SK-N-SH (cell line): ENCODE measurements at regions not wholly inside any gene's neighbourhood (a gene's known extent, or its start where the extent isn't known, plus 50 kb on each side); places are given as distances from the start of the nearest gene placed in this dataset.

Experiments used
- CTCF ChIA-PET: fragments of 300-600, 350-600 bp; formaldehyde crosslinking; extraction: SDS; loops from one replicate; lab custom pipeline; 2021; lab: Yijun Ruan, JAX
- POLR2A ChIA-PET: fragments of 350-600 bp; sonication (Branson Sonifier 250); formaldehyde crosslinking; extraction: SDS; loops from one replicate; lab custom pipeline; 2020; ENCODE audit warnings: antibody characterized with exemption, inconsistent platforms; lab: Yijun Ruan, JAX
- DNase-seq: peaks from one replicate; pipeline ENCODE4 v3.0.0; 2012
- H2AFZ ChIP-seq: fragments of 200-600 bp; sonication (generic); 2 replicates; pipeline ENCODE4 v1.8.1; 2016; ENCODE audit warnings: antibody characterized with exemption, mild to moderate bottlenecking, low read depth
- H3F3A ChIP-seq: fragments of 200-600 bp; sonication (generic); replicated peaks from 2 replicates; pipeline ENCODE3; 2016; ENCODE audit warnings: antibody characterized with exemption, mild to moderate bottlenecking; ENCODE audit not compliant: insufficient read depth
- H3K27ac ChIP-seq, 2 experiments: fragments of 200-500 bp in 1 of 2; fragments of 200-600 bp in 1 of 2; sonication (Bioruptor generic) in 1 of 2; sonication (generic), shearing (Covaris generic) in 1 of 2; 2 replicates each; pipeline versions ENCODE4 v1.5.1 to v1.6.1; 2014 to 2016; ENCODE audit warnings: low read depth in 2 of 2, inconsistent platforms in 1 of 2, low read length in 1 of 2, mild to moderate bottlenecking in 1 of 2, mixed read lengths in 1 of 2
- H3K27me3 ChIP-seq: fragments of 200-600 bp; sonication (generic), shearing (Covaris generic); 2 replicates; pipeline ENCODE4 v1.6.1; 2016; ENCODE audit warnings: mixed run types; ENCODE audit not compliant: insufficient read depth
- H3K36me3 ChIP-seq, 2 experiments: fragments of 200-500 bp in 1 of 2; fragments of 200-600 bp in 1 of 2; sonication (Bioruptor generic) in 1 of 2; sonication (generic) in 1 of 2; replicated peaks in 1 of 2; 2 replicates each; pipeline versions ENCODE3 to v1.5.1; 2014 to 2016; ENCODE audit warnings: low read length in 1 of 2, mild to moderate bottlenecking in 1 of 2; ENCODE audit not compliant: insufficient read depth in 2 of 2, control insufficient read depth in 1 of 2
- H3K4me1 ChIP-seq, 2 experiments: fragments of 200-500 bp in 1 of 2; fragments of 200-600 bp in 1 of 2; sonication (Bioruptor generic) in 1 of 2; sonication (generic), shearing (Covaris generic) in 1 of 2; 2 replicates each; pipeline versions ENCODE4 v1.5.1 to v1.6.1; 2014 to 2016; ENCODE audit warnings: low read depth in 1 of 2, low read length in 1 of 2, mixed run types in 1 of 2; ENCODE audit not compliant: insufficient read depth in 2 of 2, control insufficient read depth in 1 of 2
- H3K4me2 ChIP-seq: fragments of 200-600 bp; sonication (generic), shearing (Covaris generic); 2 replicates; pipeline ENCODE4 v1.6.1; 2017; ENCODE audit warnings: mixed run types
- H3K4me3 ChIP-seq, 2 experiments: fragments of 200-500 bp in 1 of 2; fragments of 200-600 bp in 1 of 2; sonication (Bioruptor generic) in 1 of 2; sonication (generic), shearing (Covaris generic) in 1 of 2; 2 replicates each; pipeline versions ENCODE4 v1.5.1 to v1.8.1; 2014 to 2016; ENCODE audit warnings: low read depth in 2 of 2, inconsistent platforms in 1 of 2, low read length in 1 of 2, mild to moderate bottlenecking in 1 of 2, mixed read lengths in 1 of 2, moderate library complexity in 1 of 2
- H3K79me2 ChIP-seq: fragments of 200-600 bp; sonication (generic); 2 replicates; pipeline ENCODE4 v1.8.1; 2017; ENCODE audit warnings: mild to moderate bottlenecking; ENCODE audit not compliant: insufficient read depth
- H3K9ac ChIP-seq: fragments of 200-600 bp; sonication (generic); 2 replicates; pipeline ENCODE4 v1.6.1; 2017; ENCODE audit warnings: mixed run types
- H3K9me2 ChIP-seq: fragments of 200-600 bp; sonication (generic); 2 replicates; pipeline ENCODE4 v1.6.1; 2017; ENCODE audit warnings: mixed run types
- H3K9me3 ChIP-seq: fragments of 200-600 bp; sonication (generic); 2 replicates; pipeline ENCODE4 v1.6.1; 2017; ENCODE audit warnings: mixed run types, mild to moderate bottlenecking, moderate library complexity
- H4K20me1 ChIP-seq: fragments of 200-600 bp; sonication (generic); 2 replicates; pipeline ENCODE4 v1.6.1; 2017; ENCODE audit warnings: mild to moderate bottlenecking, mixed run types; ENCODE audit not compliant: insufficient read depth
- CHD2 ChIP-seq: fragments of 150-350 bp; IDR thresholded peaks from 2 replicates; pipeline ENCODE4 v1.6.1; 2018; ENCODE audit warnings: low read length; ENCODE audit not compliant: partially characterized antibody
- ELF1 ChIP-seq: IDR thresholded peaks from 2 replicates; pipeline ENCODE4 v1.4.0; 2012
- FOXM1 ChIP-seq: IDR thresholded peaks from 2 replicates; pipeline ENCODE4 v1.4.0; 2012; ENCODE audit warnings: low read depth, mild to moderate bottlenecking
- GATA2 ChIP-seq: sonication (generic); formaldehyde crosslinking; IDR thresholded peaks from 2 replicates; pipeline ENCODE4 v1.5.0; 2020; ENCODE audit warnings: mild to moderate bottlenecking, missing genetic modification reagents
- JUND ChIP-seq: IDR thresholded peaks from 2 replicates; pipeline ENCODE4 v1.4.0; 2012
- MEF2A ChIP-seq: IDR thresholded peaks from 2 replicates; pipeline ENCODE4 v1.4.0; 2012; ENCODE audit warnings: low read depth, borderline replicate concordance
- MXI1 ChIP-seq: IDR thresholded peaks from 2 replicates; pipeline ENCODE4 v1.6.1; 2012; ENCODE audit warnings: mild to moderate bottlenecking, low read depth, low read length, improper control_type of control experiment
- NRF1 ChIP-seq: IDR thresholded peaks from 2 replicates; pipeline ENCODE4 v1.6.1; 2012; ENCODE audit warnings: low read depth, mild to moderate bottlenecking, low read length
- RAD21 ChIP-seq: IDR thresholded peaks from 2 replicates; pipeline ENCODE4 v1.6.1; 2012; ENCODE audit warnings: mild to moderate bottlenecking, low read length
- RFX5 ChIP-seq: IDR thresholded peaks from 2 replicates; pipeline ENCODE4 v1.6.1; 2012; ENCODE audit warnings: mild to moderate bottlenecking, improper control_type of control experiment, low read length
- SIN3A ChIP-seq: IDR thresholded peaks from 2 replicates; pipeline ENCODE4 v1.6.1; 2012; ENCODE audit warnings: low read depth, mild to moderate bottlenecking, low read length, moderate library complexity, borderline replicate concordance
- SMC3 ChIP-seq: IDR thresholded peaks from 2 replicates; pipeline ENCODE4 v1.6.1; 2012; ENCODE audit warnings: low read depth, low read length, improper control_type of control experiment
- TCF12 ChIP-seq: IDR thresholded peaks from 2 replicates; pipeline ENCODE4 v1.4.0; 2012
- TEAD4 ChIP-seq: IDR thresholded peaks from 2 replicates; pipeline ENCODE4 v1.4.0; 2012; ENCODE audit warnings: mild to moderate bottlenecking, borderline replicate concordance; ENCODE audit not compliant: insufficient read depth
- YY1 ChIP-seq: IDR thresholded peaks from 2 replicates; pipeline ENCODE4 v1.4.0; 2012; ENCODE audit warnings: low read depth, mild to moderate bottlenecking
- WGBS: methylation state at CpG from one replicate; pipeline ENCODE4 v1.1.6; 2017; ENCODE audit warnings: low lambda C conversion rate; 5-methylcytosine and 5-hydroxymethylcytosine counted together
- TF ChIP-seq, protein P1 (sequence below): fragments of 150-350 bp; IDR thresholded peaks from 2 replicates; pipeline ENCODE4 v1.6.1; 2017; ENCODE audit warnings: antibody characterized with exemption, low read length, low read depth, borderline replicate concordance
- TF ChIP-seq, protein P2 (sequence below): IDR thresholded peaks from 2 replicates; pipeline ENCODE4 v1.4.0; 2012; ENCODE audit warnings: low read depth, borderline replicate concordance
- TF ChIP-seq, protein P3 (sequence below): IDR thresholded peaks from 2 replicates; pipeline ENCODE4 v1.4.0; 2012; ENCODE audit warnings: low read depth
- TF ChIP-seq, protein P4 (sequence below): IDR thresholded peaks from 2 replicates; pipeline ENCODE4 v1.6.1; 2012; ENCODE audit warnings: mild to moderate bottlenecking, low read depth, low read length, moderate library complexity

DNA sequence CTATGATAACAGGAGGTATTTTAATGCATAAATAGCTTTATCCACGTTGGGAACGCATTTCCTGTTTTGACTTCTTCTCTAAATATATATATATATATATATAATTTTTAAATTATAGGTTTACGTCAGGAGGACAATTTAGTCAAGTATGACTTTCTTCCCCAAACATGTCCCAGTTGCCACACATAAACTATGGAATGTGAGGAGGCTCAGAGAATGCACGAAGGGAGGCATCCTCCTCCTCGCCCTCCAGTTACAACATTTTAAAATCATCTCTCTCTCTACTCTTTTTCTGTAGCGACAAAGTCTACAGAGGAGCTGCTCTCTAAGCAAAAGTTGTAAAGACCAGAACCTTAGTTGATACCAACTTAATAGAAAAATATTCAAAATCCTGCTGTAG, 106.9 kb upstream of the LYZL1 start:
- DNase-seq = no peak
- H3K4me2 ChIP-seq = no peak overlapping the region
- H3K9me3 ChIP-seq = no peaks in the 10 kb centered on the region
- no peak for TF ChIP-seq MEF2A
- no peak for TF ChIP-seq YY1
- TF ChIP-seq TEAD4 = no peak
- TF ChIP-seq, protein P1, sequence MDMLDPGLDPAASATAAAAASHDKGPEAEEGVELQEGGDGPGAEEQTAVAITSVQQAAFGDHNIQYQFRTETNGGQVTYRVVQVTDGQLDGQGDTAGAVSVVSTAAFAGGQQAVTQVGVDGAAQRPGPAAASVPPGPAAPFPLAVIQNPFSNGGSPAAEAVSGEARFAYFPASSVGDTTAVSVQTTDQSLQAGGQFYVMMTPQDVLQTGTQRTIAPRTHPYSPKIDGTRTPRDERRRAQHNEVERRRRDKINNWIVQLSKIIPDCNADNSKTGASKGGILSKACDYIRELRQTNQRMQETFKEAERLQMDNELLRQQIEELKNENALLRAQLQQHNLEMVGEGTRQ = no peak
- no peak for TF ChIP-seq FOXM1
- TF ChIP-seq RFX5 = no peak
- no peak for TF ChIP-seq JUND
- TF ChIP-seq, protein P2, sequence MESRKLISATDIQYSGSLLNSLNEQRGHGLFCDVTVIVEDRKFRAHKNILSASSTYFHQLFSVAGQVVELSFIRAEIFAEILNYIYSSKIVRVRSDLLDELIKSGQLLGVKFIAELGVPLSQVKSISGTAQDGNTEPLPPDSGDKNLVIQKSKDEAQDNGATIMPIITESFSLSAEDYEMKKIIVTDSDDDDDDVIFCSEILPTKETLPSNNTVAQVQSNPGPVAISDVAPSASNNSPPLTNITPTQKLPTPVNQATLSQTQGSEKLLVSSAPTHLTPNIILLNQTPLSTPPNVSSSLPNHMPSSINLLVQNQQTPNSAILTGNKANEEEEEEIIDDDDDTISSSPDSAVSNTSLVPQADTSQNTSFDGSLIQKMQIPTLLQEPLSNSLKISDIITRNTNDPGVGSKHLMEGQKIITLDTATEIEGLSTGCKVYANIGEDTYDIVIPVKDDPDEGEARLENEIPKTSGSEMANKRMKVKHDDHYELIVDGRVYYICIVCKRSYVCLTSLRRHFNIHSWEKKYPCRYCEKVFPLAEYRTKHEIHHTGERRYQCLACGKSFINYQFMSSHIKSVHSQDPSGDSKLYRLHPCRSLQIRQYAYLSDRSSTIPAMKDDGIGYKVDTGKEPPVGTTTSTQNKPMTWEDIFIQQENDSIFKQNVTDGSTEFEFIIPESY = no peak
- no peak for TF ChIP-seq TCF12
- TF ChIP-seq, protein P3, sequence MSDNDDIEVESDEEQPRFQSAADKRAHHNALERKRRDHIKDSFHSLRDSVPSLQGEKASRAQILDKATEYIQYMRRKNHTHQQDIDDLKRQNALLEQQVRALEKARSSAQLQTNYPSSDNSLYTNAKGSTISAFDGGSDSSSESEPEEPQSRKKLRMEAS = no peak
- TF ChIP-seq CHD2 = no peak
- TF ChIP-seq SIN3A = no peak
- TF ChIP-seq MXI1 = no peak
- no peak for TF ChIP-seq NRF1
- TF ChIP-seq RAD21 = no peak
- no peak for TF ChIP-seq ELF1
- TF ChIP-seq, protein P4, sequence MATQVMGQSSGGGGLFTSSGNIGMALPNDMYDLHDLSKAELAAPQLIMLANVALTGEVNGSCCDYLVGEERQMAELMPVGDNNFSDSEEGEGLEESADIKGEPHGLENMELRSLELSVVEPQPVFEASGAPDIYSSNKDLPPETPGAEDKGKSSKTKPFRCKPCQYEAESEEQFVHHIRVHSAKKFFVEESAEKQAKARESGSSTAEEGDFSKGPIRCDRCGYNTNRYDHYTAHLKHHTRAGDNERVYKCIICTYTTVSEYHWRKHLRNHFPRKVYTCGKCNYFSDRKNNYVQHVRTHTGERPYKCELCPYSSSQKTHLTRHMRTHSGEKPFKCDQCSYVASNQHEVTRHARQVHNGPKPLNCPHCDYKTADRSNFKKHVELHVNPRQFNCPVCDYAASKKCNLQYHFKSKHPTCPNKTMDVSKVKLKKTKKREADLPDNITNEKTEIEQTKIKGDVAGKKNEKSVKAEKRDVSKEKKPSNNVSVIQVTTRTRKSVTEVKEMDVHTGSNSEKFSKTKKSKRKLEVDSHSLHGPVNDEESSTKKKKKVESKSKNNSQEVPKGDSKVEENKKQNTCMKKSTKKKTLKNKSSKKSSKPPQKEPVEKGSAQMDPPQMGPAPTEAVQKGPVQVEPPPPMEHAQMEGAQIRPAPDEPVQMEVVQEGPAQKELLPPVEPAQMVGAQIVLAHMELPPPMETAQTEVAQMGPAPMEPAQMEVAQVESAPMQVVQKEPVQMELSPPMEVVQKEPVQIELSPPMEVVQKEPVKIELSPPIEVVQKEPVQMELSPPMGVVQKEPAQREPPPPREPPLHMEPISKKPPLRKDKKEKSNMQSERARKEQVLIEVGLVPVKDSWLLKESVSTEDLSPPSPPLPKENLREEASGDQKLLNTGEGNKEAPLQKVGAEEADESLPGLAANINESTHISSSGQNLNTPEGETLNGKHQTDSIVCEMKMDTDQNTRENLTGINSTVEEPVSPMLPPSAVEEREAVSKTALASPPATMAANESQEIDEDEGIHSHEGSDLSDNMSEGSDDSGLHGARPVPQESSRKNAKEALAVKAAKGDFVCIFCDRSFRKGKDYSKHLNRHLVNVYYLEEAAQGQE = no peak
- no peak for TF ChIP-seq SMC3
- no peak for TF ChIP-seq GATA2 (CRISPR knock-in tag)
- TF ChIP-seq, all 33 proteins: peak for 0
- H3K36me3 ChIP-seq = no peaks in the 10 kb centered on the region
- no peak overlapping the region for H2AFZ ChIP-seq
- H3K4me3 ChIP-seq = no peak overlapping the region
- ChIA-PET CTCF (no interaction called here), POLR2A (no interaction called here)
- no peaks in the 10 kb centered on the region for H3F3A ChIP-seq
- H3K4me1 ChIP-seq = no peaks in the 10 kb centered on the region
- H3K9ac ChIP-seq = no peak overlapping the region
- no peak overlapping the region for H3K27ac ChIP-seq
- no peaks in the 10 kb centered on the region for H4K20me1 ChIP-seq
- H3K9me2 ChIP-seq = no peaks in the 10 kb centered on the region
- WGBS = 74% methylated on average over 6 of the region's 6 CpGs
- no peaks in the 10 kb centered on the region for H3K79me2 ChIP-seq
- no peaks in the 10 kb centered on the region for H3K27me3 ChIP-seq
